PC-3 (cell line): ENCODE measurements at regions not wholly inside any gene's neighbourhood (a gene's known extent, or its start where the extent isn't known, plus 50 kb on each side); places are given as distances from the start of the nearest gene placed in this dataset.

Source experiments
- ATAC-seq: fragments of 200-7000 bp; cut with Tn5 transposase; 2 replicates; pipeline ENCODE4 v1.9.1; 2020; ENCODE audit warnings: mild to moderate bottlenecking, moderate library complexity
- BruUV-seq: library from RNA; stranded (reverse); fragments of 400-500 nt; replicated peaks from 2 replicates; lab custom pipeline; 2021; lab: Mats Ljungman, UMichigan
- CTCF ChIA-PET: fragments of 300-600 bp; sonication (Branson Sonifier 250); formaldehyde crosslinking; loops from one replicate; lab custom pipeline; 2022; ENCODE audit warnings: antibody characterized with exemption; lab: Charles Lee
- POLR2A ChIA-PET: fragments of 300-600 bp; sonication (Branson Sonifier 250); formaldehyde crosslinking; loops from one replicate; lab custom pipeline; 2022; ENCODE audit warnings: antibody characterized with exemption; ENCODE audit not compliant: unreplicated experiment; lab: Charles Lee
- DNase-seq: peaks from one replicate; pipeline ENCODE4 v3.0.0-alpha.2; 2015
- H2AFZ ChIP-seq: fragments of 300-600 bp; sonication (generic); 2 replicates; pipeline ENCODE4 v1.6.0; 2016; ENCODE audit warnings: antibody characterized with exemption, low read length
- H3F3A ChIP-seq: fragments of 300-600 bp; sonication (generic); one replicate; pipeline ENCODE4 v1.6.0; 2017; ENCODE audit warnings: antibody characterized with exemption, low read length, control low read depth, mild to moderate bottlenecking; ENCODE audit not compliant: unreplicated experiment
- H3K27ac ChIP-seq: fragments of 300-600 bp; sonication (generic); 2 replicates; pipeline ENCODE4 v1.5.1; 2016; ENCODE audit warnings: mild to moderate bottlenecking, low read length
- H3K27me3 ChIP-seq: fragments of 300-600 bp; sonication (generic); 2 replicates; pipeline ENCODE4 v1.6.1; 2016; ENCODE audit warnings: low read length, mixed read lengths
- H3K36me3 ChIP-seq: fragments of 300-600 bp; sonication (generic); 2 replicates; pipeline ENCODE4 v1.6.1; 2016; ENCODE audit warnings: low read depth, mixed run types, low read length, mixed read lengths
- H3K4me1 ChIP-seq: fragments of 300-600 bp; sonication (generic); 2 replicates; pipeline ENCODE4 v1.5.1; 2016; ENCODE audit warnings: low read length; ENCODE audit not compliant: insufficient read depth
- H3K4me2 ChIP-seq: fragments of 300-600 bp; sonication (generic); 2 replicates; pipeline ENCODE4 v1.6.0; 2016; ENCODE audit warnings: low read length
- H3K4me3 ChIP-seq: fragments of 300-600 bp; sonication (generic); 2 replicates; pipeline ENCODE4 v1.5.1; 2016; ENCODE audit warnings: mild to moderate bottlenecking, low read length, mixed read lengths
- H3K79me2 ChIP-seq: fragments of 300-600 bp; sonication (generic); 2 replicates; pipeline ENCODE4 v1.6.1; 2017; ENCODE audit warnings: low read length, mixed read lengths
- H3K9ac ChIP-seq: fragments of 300-600 bp; sonication (generic); 2 replicates; pipeline ENCODE4 v1.6.0; 2016; ENCODE audit warnings: mild to moderate bottlenecking, low read length
- H3K9me2 ChIP-seq: fragments of 300-600 bp; sonication (generic); replicated peaks from 2 replicates; pipeline ENCODE4 v1.6.1; 2016; ENCODE audit warnings: mixed run types, low read length, mixed read lengths
- H3K9me3 ChIP-seq: fragments of 300-600 bp; sonication (generic); 2 replicates; pipeline ENCODE4 v1.6.1; 2016; ENCODE audit warnings: low read length, mixed read lengths
- H4K20me1 ChIP-seq: fragments of 300-600 bp; sonication (generic); 2 replicates; pipeline ENCODE4 v1.6.1; 2016; ENCODE audit warnings: low read length, mixed read lengths
- CTCF ChIP-seq: fragments of 300-600 bp; sonication (generic); conservative IDR thresholded peaks from 2 replicates; pipeline ENCODE4 v1.5.1; 2017; ENCODE audit warnings: antibody characterized with exemption, low read depth, mild to moderate bottlenecking, low read length
- EZH2 ChIP-seq: fragments of 300-600 bp; sonication (generic); IDR thresholded peaks from one replicate; pipeline ENCODE4 v1.6.1; 2017; ENCODE audit warnings: antibody characterized with exemption, mild to moderate bottlenecking, low read length; ENCODE audit not compliant: unreplicated experiment
- EZH2phosphoT487 ChIP-seq: fragments of 300-600 bp; sonication (generic); IDR thresholded peaks from 2 replicates; pipeline ENCODE4 v1.6.1; 2018; ENCODE audit warnings: mild to moderate bottlenecking, antibody characterized with exemption, low read length, borderline replicate concordance
- intact Hi-C: fragments of 100-400 bp; cut with micrococcal nuclease; formaldehyde crosslinking; loops from 2 replicates; pipeline ENCODE4 v1.9.0; 2023

DNA sequence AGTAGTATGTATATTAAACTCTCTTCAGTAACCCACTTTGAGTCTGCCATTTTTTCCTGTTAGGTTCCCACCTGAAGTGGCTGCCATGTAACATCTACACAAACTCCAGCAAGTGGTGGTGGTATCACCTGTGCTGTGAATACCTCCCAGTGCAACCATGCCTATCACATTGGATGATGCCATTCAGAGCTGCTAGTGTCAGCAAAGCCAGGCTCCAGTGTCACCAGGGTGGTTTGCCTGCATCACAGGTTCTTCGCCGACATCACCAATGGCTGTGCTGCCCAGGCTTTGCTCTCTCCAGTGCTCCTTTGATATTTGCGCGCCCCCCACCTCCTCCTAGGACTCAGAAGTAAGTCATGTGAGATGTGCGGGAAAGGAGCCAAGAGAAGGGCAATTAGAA, 162.6 kb upstream of the FOXA2 start:
- DNase-seq (no peak), ATAC-seq (no peak)
- no peaks in the 10 kb centered on the region for H3K27me3 ChIP-seq
- H3K79me2 ChIP-seq, result no peaks in the 10 kb centered on the region
- H3K4me1 ChIP-seq, result no peaks in the 10 kb centered on the region
- no TSS peak for BruUV-seq
- H3K27ac ChIP-seq, result no peak overlapping the region
- H3K4me2 ChIP-seq, result no peak overlapping the region
- no peak overlapping the region for H3K9ac ChIP-seq
- no peaks in the 10 kb centered on the region for H3F3A ChIP-seq
- intact Hi-C loops, result no loop called here
- H4K20me1 ChIP-seq, result no peaks in the 10 kb centered on the region
- H3K9me3 ChIP-seq, result no peaks in the 10 kb centered on the region
- TF ChIP-seq EZH2phosphoT487 (no peak), CTCF (no peak), EZH2 (no peak)
- ChIA-PET CTCF (no interaction called here), POLR2A (no interaction called here)
- no peak overlapping the region for H2AFZ ChIP-seq
- H3K9me2 ChIP-seq, result no peaks in the 10 kb centered on the region
- no peaks in the 10 kb centered on the region for H3K36me3 ChIP-seq
- H3K4me3 ChIP-seq, result no peak overlapping the region

- no peak overlapping the region for H3K4me3 ChIP-seq
- no peaks in the 10 kb centered on the region for H4K20me1 ChIP-seq
- DNase-seq, result no peak
- H3K9ac ChIP-seq, result no peak overlapping the region
- H3K27me3 ChIP-seq, result no peaks in the 10 kb centered on the region
- TF ChIP-seq EZH2, result no peak
- no peak for TF ChIP-seq CTCF
- TF ChIP-seq EZH2phosphoT487, result no peak
- POLR2A ChIA-PET, result no interaction called here
- no TSS peak for BruUV-seq
- no peak overlapping the region for H2AFZ ChIP-seq
- ATAC-seq, result no peak
- intact Hi-C loops, result no loop called here
- no peak overlapping the region for H3K4me2 ChIP-seq
- no peak overlapping the region for H3K27ac ChIP-seq
- no peaks in the 10 kb centered on the region for H3K79me2 ChIP-seq
- H3K36me3 ChIP-seq, result no peaks in the 10 kb centered on the region
- CTCF ChIA-PET, result no interaction called here
- H3K4me1 ChIP-seq, result no peaks in the 10 kb centered on the region
- no peaks in the 10 kb centered on the region for H3F3A ChIP-seq
- H3K9me3 ChIP-seq, result no peaks in the 10 kb centered on the region
- H3K9me2 ChIP-seq, result no peaks in the 10 kb centered on the region
These were observed 168.0 kb upstream of the FOXA2 start for GRCh38 chr20:22752324-22752723.

DNA sequence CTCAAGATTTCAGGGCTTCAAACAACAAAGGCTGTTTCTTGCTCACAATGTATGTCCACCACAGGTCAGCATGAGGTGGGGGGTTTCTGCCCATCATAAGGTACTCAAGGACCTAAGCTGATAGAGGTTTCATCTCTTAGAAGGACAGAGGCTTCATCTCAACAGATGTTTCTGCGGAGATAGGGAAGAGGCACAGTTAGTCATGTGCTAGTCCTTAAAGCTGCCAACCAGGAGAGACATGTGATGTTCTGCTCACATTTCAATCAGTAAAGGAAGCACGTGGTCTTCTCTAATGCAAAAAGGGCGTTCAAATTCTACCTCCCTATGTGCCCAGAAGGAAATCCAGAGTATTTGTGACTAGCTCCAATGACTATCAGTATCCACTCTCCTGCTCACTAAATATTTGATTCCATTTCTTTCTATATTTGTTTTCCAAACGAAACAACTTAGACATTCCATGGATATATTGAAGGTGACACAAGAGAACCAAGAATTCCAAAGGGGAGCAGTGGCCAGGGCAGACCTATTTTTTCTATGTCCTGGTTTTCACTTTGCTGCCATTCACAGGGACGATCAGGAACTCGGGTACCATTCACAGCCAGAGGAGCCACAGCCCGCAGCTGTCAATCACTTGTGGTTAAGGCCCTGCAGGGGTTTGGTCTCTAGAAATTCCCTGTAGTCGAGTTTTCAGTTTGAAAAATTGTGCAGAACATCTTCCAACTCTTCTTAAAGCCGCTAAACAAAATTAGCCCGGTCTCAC, 173.2 kb upstream of the FOXA2 start:
- no TSS peak for BruUV-seq
- H3K36me3 ChIP-seq, result no peaks in the 10 kb centered on the region
- CTCF ChIA-PET, result no interaction called here
- no peak overlapping the region for H3K27ac ChIP-seq
- no peak for DNase-seq
- no peak overlapping the region for H2AFZ ChIP-seq
- no peak overlapping the region for H3K9ac ChIP-seq
- no peak for ATAC-seq
- TF ChIP-seq EZH2phosphoT487, result no peak
- TF ChIP-seq EZH2, result no peak
- no peak for TF ChIP-seq CTCF
- no peaks in the 10 kb centered on the region for H3K27me3 ChIP-seq
- H3K4me2 ChIP-seq, result no peak overlapping the region
- H4K20me1 ChIP-seq, result no peaks in the 10 kb centered on the region
- POLR2A ChIA-PET, result no interaction called here
- H3K4me3 ChIP-seq, result no peak overlapping the region
- H3K4me1 ChIP-seq, result no peaks in the 10 kb centered on the region
- no peaks in the 10 kb centered on the region for H3K9me2 ChIP-seq
- intact Hi-C loops, result no loop called here
- no peaks in the 10 kb centered on the region for H3F3A ChIP-seq
- no peaks in the 10 kb centered on the region for H3K9me3 ChIP-seq
- H3K79me2 ChIP-seq, result no peaks in the 10 kb centered on the region
